GM12873 (cell line): ENCODE measurements at regions not wholly inside any gene's neighbourhood (a gene's known extent, or its start where the extent isn't known, plus 50 kb on each side); places are given as distances from the start of the nearest gene placed in this dataset.

ENCODE experiments used
- CTCF ChIP-seq: IDR thresholded peaks from 2 replicates; pipeline ENCODE4 v1.5.1; 2012; ENCODE audit warnings: low read depth, mild to moderate bottlenecking, moderate library complexity, low read length, control low read depth; ENCODE audit not compliant: insufficient read depth; ENCODE audit errors: missing control alignments

GRCh38 chr12:90246688-90247087 is 538.0 kb upstream of the ATP2B1 start:
- no peak for TF ChIP-seq CTCF

- no peak for TF ChIP-seq CTCF
Measured at GRCh38 chr12:90245391-90245790, 536.8 kb upstream of the ATP2B1 start.

GRCh38 chr12:90244232-90244631 is 535.6 kb upstream of the ATP2B1 start:
- TF ChIP-seq CTCF = no peak

- no peak for TF ChIP-seq CTCF
Measured at GRCh38 chr12:90243211-90243610, 534.6 kb upstream of the ATP2B1 start.

GRCh38 chr12:90239732-90240260 is 531.2 kb upstream of the ATP2B1 start:
- no peak for TF ChIP-seq CTCF

GRCh38 chr12:90238663-90239271 is 530.1 kb upstream of the ATP2B1 start:
- no peak for TF ChIP-seq CTCF

- no peak for TF ChIP-seq CTCF
Measured at GRCh38 chr12:90237841-90238240, 529.2 kb upstream of the ATP2B1 start.

- no peak for TF ChIP-seq CTCF
Measured at GRCh38 chr12:90235642-90236041, 527.0 kb upstream of the ATP2B1 start.
